NAMALWA (cell line): ENCODE measurements at regions not wholly inside any gene's neighbourhood (a gene's known extent, or its start where the extent isn't known, plus 50 kb on each side); places are given as distances from the start of the nearest gene placed in this dataset.
"Not testable (repeated sequence)": the region's sequence is repeated elsewhere in the genome, so short reads cannot be mapped to it uniquely, and the experiment has no call there.

Experiments
- DNase-seq: peaks from one replicate; pipeline ENCODE4 v3.0.0-alpha.2; 2015; ENCODE audit warnings: low spot score

DNA sequence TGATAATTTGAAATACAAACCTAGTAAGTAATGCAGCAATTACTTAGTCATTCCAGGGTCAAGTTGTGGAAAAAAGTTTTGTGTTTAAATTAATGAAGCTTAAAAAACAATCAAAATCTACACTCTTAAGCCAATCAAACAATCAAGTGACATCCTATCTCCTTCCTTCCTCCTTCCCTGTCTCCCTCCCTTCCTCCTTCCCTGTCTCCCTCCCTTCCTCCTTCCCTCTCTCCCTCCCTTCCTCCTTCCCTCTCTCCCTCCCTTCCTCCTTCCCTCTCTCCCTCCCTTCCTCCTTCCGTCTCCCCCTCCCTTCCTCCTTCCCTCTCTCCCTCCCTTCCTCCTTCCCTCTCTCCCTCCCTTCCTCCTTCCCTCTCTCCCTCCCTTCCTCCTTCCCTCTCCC is 111.4 kb upstream of the RBPJ start:
- DNase-seq: not testable (repeated sequence)

DNA sequence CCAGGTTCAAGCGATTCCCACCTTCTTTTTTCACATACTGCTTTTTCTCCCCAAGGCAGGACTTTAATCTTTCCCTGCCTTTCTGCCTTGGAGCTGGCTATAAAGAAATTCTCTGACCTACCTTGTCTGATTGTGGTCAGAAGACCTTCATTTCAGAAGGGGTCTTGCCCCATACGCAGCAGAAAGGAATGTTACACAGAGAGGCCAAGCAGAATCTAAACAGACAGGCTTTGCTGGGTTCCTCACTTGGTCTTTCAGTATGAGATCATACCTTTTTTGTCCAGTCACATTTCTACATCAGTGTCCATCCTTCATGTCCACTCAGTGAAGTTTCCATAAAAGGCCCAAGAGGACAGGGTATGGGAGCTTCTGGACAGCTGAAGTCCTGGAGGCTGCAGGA is 108.3 kb upstream of the RBPJ start:
- no peak for DNase-seq

DNA sequence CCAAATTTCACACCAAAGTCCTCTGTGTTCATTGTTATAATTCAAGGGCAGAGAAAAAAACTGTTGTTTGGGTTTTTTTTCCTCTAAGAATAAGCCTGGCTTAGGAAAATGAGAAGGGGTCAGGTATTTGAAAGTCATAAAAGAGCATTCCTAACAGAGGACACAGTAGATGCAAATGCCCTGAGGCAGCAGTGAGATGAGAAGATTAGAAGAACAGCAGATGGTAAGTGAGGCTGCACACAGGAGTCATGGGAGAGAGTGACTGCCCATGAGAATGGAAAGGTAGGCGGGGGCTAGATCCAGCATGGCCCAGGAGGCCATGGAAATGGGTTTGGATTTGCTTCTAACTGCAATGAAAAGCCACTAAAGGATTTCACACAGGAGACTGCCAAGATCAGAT is 107.5 kb upstream of the RBPJ start:
- no peak for DNase-seq

DNA sequence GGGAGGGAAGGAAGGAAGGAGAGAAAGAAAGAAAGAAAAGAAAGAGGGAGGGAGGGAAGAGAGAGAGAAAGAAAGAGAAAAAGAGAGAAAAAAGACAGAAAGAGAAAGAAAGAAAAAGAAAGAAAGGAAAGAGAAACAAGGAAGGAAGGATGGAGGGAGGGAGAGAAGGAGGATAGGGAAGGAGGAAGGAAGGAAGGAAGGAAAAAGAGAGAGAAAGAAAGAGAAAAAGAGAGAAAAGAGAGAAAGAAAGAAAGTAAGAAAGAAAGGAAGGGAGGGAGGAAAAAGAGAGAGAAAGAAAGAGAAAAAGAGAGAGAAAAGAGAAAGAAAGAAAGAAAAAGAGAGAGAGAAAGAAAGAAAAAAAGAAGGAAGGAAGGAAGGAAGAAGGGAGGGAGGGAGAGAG is 105.8 kb upstream of the RBPJ start:
- no peak for DNase-seq

DNA sequence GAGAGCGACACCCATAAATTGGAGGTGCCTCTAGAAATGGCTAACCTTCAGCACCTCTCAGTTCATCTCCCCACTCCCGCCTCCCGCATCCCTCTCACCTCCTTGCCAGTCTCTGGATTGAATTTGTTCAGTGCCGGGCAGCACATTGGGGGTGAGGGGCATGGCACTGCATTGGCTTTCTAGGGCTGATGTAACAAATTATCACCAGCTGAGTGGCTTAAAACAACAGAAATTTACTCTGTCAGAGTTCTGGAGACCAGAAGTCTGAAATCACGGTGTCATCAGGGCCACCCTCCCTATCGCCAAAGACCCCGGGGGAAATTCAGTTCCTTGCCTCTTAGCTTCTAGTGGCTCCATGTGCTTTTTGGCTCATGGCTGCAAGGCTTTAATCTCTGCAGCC is 105.1 kb upstream of the RBPJ start:
- DNase-seq: no peak

DNA sequence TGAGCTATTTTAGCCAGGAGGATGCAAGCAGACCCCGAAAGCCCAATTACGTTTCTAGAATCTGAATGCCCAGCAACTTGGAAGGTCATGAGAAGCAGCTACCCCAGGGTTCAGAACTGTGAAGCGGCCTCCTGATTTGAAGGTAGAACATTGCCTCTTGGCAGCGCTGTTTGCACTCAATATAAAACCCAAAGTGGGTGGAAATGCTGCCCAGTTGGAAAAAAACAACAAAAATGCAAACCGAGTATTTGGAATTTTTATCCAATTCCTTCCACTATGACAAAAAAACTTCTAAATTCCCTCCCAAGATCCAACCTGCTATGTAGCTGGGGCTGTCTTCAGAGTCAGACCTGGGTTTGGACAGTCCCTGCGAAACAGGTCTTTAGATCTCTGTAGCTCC is 103.3 kb upstream of the RBPJ start:
- DNase-seq: no peak

DNA sequence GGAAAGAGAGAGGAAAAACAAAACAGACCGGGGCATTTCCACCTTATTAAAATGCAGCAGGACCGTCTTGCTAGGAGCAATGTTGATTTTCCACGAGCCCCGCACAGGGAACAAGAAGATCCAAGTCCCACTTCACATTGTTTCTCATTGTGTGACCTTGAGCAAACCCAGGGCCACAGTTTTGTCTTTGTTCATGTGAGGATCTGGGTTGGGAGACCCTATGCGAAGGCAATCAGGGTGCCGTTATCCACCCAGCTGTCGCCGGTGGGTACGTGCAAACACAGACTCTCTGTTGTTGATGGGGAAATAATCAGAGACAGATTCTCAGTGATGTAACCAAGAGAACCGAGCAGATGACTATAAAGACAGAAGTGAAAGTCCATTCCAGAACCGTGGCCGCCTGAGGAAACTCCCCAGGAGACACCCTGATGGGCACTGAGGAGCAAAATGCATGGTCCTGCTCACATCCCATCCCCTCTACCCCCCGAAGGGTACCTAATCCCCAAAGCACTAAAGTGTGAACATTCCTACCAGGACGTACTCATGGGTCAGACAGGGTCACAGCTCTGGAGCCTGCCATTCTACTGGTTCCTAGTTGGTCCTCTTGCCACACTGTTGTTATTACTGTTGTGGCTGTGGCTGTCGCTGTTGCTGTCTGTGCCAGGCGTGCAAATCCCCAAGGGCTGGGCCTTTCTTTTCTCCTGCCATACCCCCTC is 102.7 kb upstream of the RBPJ start:
- DNase-seq: no peak

DNA sequence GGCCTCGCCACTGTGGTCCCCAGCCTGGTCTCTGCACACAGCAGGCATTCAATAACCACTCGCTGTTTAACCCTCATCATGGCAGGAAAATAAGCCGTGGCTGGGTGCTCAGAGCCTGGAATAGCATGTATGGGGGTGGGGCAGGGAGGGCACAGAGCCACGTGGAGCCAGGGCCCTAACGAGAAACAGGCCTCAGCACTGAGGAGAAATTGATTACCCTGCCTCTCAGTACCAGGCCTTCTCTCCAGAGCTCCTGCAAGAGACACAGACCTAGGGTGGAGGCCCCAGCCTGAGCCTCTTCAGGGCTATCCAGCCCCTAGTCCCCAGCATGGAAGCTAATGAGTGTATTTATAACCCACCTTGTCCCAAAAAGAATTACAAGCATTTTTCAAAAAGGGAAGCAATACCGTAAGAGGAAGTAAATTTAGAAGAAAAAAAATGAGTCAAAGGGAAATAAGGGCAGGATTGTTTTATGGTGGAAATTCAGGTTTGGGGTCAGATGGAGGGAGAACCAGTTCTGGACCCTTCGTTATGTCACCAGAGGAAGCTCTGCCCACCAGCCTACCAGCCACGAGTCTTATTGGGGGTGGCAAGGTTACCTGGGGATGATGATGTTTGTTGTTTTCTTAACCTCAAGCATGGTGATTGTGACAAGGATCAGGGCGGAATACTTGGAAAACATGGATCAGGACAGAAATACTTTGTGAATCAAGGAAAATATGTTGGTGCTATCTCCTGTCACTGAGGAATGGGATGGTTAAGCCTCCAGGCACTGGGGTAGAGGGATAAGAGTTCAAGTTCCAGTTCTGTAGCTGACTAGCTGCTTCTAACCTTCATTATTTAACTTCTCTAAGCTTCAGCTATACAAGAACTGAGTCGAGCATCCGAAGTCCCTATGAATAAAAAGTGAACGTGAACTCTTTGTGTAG is 101.9 kb upstream of the RBPJ start:
- DNase-seq: no peak

DNA sequence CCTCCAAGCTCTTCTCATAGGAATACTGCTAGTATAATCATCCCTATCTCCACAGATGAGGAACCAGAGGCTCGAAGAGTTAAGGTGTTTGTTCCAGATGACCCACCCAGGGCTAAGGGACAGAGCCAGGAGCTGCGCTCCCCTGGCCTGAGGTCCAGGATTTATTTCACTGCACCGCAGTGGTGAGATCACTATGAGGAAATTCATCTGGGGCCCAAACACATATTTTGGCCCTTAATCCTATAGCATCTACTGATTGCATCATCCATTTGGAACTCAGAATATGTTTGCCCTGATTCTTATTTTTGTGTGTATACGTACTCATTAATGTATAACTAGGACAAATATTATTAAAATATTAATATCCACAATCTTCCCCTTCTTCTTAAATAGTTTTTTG is 100.1 kb upstream of the RBPJ start:
- DNase-seq: no peak

DNA sequence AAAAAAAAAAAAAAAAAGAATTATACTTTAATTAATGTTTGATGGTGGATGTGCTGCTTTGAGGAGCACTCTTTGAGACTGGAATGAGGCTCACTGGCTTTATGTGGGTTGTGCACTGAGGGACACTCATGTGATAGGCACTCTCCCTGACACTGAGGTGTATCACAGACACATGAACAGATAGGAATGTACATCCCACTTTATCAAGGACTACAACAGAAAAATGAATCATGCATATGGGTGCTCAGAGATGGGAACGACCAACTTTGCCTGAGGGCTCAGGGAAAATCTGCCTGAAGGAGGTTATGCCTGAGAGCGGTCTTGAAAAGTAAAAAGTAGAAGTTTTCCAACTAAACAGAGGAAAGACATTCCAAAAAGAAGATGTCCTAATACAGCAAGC is 97.7 kb upstream of the RBPJ start:
- no peak for DNase-seq

DNA sequence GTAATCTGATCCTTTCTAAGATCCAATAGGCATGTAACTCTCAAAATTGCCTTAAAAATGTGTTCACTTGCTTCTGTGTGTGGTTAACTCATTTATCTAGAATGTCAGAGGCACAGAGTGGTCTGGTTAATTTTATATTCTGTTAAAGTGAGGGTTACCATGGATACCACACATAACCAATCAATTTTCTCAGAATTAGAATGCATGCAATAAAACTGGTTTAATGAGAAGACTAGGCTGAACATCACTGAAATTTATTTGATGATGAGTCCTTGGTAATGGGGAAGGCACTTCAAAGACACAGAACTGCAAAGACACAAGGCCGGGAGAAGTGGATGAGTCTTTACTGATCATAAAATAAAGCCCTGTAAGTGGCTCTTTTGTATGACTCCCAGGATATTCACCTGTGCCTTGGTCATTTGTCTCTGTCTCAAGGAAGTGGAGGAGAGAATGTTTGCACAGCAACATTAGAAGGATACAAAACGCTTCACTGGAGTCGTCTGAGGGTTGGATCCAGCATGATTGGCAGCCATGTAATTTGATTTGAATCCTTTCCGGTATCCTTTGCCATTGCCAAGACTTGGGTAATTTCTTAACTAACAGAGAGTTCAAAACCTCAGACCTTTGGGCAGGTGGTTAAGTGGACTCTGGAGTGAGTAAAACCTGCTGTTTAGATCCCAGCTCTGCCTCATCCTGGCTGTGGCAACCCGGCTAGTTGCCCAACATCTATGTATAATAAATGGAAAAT is 94.0 kb upstream of the RBPJ start:
- DNase-seq: no peak

DNA sequence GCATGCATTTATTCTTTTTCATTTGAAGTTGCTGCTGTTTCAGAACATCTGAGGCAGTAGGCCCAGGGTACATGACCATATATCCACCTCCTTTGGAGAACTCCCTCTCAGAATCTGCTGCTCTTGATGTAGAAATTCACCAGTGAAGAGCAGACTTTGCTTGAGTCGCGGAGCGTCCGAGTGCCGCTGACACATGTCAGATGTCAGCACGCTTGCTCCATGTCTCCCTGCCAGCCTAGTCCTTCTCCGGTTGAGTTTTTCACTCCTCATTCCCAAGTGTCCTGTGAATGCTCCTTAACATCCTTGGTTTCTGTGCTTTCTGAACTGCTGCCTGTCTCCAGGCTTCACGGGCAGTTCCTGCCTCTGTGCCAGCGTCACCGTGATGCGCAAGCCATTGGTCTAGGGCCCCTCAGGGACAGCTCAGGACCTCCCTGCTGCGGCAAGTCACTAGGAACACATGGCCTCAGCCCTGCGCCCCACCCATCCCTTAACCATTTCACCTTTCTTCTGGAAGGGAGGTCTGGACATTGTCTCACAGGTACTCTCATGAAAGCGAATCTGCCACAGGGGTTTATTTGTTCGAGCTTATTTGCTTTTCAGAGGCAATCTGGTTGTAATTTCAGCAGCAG is 93.1 kb upstream of the RBPJ start:
- no peak for DNase-seq

DNA sequence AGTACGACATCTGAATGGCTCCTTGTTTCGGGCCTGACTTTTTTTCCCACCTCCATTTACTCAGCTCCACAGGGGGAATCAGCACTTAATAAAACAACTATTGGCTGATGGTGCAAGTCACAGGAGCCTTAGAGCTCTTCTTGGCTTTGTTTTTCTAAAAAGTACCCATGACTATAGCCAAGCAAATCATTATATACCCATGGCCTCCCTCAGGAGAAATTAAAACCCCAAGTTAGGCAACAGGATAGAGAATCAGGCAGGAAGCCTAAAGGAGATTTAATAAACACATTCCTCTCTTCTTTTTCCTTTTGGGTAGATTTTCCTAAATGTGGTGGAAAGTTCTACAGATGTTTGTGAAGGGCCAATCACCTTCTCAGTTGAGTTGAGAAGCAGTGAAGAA is 91.9 kb upstream of the RBPJ start:
- no peak for DNase-seq

DNA sequence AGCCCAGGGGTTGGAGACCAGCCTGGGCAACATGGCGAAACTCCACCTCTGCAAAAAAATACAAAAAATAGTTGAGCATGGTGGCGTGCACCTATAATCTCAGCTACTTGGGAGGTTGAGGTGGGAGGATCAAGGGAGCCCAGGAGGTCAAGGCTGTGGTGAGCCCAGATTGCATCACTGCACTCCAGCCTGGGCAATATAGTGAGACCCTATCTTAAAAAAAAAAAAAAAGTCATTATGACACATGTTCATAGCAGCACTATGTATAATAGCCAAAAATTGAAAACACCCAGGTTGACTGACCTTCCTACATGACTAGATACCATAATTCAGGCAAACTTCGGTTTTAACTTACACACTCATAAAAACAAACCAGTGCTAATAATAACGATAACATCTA is 90.8 kb upstream of the RBPJ start:
- no peak for DNase-seq

DNA sequence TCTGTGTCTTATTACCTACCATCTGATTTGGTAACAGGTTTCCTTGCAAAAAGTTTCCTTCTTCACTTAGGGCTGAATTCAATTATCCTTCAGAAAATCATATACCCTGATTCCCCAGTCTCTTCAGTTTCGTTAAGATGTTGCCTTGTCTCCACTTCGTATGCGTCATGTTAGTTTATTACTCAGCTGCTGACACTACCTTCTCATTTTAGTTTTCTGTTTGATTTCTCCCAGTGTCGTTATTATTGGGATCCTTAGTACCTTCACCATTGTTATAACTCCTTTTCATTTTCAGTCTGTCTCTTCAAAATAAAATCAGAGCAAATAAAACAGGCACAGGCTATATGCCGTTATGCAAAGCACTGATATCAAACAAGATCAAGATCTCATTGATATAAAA is 87.5 kb upstream of the RBPJ start:
- DNase-seq: no peak

DNA sequence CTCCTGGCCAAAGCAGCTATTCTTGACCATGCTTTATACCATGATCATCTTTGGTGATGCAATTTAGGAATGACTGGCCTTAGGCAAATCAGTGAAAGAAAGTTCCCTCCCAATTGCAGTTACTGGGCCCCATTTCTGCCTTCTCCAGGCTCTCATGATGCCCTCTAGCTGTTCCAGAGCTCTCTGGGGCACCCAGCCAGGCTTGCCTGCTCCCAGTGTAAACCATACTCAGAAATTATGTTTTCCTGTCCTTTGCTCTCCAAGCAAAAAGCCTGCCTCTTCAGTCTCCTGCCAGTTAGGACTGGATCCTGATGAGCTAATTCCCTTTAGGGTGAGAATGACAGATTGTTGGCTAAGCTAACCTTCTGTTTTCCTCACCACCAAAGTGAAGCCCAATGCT is 85.3 kb upstream of the RBPJ start:
- DNase-seq: no peak

DNA sequence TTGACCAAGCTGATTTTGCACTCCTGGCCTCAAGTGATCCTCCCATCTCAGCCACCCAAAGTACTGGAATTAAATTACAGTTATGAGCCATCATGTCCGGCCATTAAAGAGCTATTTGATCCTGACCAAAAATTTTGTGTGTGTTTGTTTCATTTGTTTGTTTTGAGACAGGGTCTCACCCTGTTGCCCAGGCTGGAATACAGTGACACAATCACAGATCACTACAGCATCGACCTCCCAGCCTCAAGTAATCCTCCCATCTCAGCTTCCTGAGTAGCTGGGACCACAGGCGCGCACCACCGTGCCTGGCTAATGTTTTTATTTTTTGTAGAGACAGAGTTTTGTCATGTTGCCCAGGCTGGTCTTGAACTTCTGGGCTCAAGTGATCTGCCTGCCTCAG is 82.9 kb upstream of the RBPJ start:
- DNase-seq: no peak

DNA sequence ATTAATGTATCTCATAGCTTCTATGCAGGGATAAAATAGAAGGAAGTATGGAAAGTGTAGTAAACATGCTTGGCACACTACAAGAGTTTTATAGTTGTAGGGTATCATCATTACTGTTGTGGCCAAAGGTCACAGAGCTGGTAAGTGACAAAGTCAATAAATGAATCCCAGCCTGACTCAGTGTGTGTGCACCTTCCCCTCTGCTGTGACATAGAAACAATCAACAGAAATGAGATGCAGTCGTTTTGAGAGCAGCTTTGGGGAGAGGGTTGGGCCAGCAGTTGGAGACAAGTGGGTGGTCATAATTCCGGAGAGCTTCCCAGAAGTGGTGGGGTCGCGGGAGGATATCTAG is 82.4 kb upstream of the RBPJ start:
- DNase-seq: no peak

DNA sequence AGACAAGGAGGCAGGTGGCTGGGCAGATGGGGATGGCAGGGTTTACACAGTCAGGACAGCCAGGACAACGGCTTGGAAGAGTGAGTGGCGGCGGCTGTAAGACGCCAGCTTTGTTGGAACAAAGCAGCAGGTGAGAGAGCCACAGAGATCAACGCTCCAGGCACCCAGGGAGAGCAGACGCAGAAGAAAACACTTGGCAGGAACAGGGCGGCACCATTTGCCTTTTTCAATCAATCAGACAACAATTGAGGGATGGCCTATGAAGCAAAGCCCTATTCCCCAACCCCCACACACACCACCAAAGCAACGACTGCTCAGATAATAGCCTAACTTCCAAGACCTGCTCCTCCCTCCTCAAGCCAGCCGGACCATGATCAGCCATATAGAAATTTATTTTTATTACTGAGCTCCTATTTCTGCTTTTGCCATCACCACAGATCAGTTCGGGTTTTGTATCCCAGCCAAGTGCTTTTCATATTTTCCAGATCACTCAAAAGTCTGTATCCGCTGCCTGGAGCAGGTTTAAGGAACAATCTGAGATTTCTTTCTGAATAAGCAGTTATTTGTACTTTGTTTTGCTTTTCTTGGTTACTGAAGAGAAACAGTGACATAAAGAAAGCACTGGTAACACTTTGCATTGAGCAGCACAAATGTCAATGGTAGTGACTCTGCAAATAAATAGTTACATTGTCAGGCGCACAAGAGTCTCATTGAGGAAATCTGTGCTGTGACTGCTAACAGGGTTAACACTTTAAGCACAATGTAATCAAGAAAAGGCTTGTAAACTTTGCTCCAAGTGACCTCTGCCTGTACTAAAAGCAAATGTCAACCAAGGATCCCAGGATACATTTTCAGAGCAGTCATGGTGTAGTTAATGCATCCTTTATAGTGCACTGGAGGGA is 81.8 kb upstream of the RBPJ start:
- no peak for DNase-seq

DNA sequence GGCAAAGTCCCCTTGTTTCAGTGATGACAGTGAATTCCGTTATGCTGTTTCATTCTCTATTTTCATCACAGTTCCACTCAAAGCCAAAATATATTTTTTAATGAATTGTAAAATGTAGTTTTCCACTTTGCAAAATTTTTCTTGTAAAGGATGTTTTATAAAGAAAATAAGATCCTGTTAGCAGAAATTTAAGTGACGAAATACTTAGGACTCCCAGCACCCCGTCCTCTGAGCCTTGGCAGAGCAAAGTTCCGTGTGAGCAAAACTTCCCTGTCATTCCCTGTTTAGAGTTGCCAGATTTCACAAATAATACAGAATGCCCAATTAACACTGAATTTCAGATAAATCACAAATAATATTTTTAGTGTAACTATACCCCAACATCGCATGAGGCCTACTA is 81.0 kb upstream of the RBPJ start:
- DNase-seq: no peak

DNA sequence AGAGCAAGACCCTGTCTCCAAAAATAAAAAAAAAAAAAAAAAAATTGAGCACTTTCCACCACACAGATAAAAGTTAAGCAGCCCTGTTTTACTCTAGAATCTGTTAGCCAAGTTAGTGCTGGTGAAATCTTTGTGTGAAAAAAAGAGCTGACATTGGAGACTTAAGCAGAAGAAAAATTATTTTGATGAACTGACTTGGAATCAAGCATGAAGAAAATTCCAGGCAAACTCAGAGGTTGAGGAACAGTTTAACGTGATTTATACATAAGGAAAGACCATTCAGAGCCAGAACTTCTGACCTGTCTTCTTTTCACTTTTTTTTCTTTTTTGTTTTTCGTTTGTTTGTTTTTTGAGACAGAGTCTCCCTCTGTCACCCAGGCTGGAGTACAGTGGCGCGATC is 79.6 kb upstream of the RBPJ start:
- DNase-seq: no peak

DNA sequence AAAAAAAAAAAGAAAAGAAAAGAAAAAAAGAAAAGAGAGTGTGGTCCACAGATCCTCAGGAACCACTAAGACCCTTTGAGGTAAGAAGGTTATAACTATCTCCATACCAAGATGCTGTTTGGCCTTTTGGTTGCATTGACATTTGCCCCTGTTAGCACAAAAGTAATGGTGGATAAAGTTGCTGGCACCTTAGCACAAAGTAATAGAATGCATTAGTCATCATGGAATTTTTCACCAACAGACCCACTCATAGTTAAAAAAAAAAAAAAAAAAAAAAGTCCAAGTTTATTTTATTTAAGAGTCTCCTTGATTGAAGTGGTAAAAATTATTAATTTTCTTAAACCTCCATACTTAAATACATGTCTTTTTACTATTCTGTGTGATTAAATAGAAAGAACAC is 78.4 kb upstream of the RBPJ start:
- no peak for DNase-seq
